Trophoblast cell (in vitro differentiated cells and primary cell): ENCODE measurements at regions not wholly inside any gene's neighbourhood (a gene's known extent, or its start where the extent isn't known, plus 50 kb on each side); places are given as distances from the start of the nearest gene placed in this dataset.

Experiments
- DNase-seq, 2 donors: peaks; one replicate each; pipeline ENCODE4 v3.0.0-alpha.2; 2016
- H2AFZ ChIP-seq: 2 replicates; pipeline ENCODE4 v1.6.1; 2013; ENCODE audit warnings: low read length, moderate library complexity, mild to moderate bottlenecking; ENCODE audit not compliant: insufficient read depth, poor library complexity
- H2AK5ac ChIP-seq: 2 replicates; pipeline ENCODE4 v1.6.1; 2013; ENCODE audit warnings: mild to moderate bottlenecking, low read length
- H2BK120ac ChIP-seq: 2 replicates; pipeline ENCODE4 v1.6.1; 2013; ENCODE audit warnings: low read length, mild to moderate bottlenecking, moderate library complexity; ENCODE audit not compliant: insufficient read depth, poor library complexity
- H2BK12ac ChIP-seq: 2 replicates; pipeline ENCODE4 v1.6.1; 2013; ENCODE audit warnings: mild to moderate bottlenecking, low read length, moderate library complexity
- H2BK5ac ChIP-seq: 2 replicates; pipeline ENCODE4 v1.6.1; 2013; ENCODE audit warnings: low read length, low read depth, moderate library complexity, mild to moderate bottlenecking; ENCODE audit not compliant: poor library complexity
- H3K14ac ChIP-seq: 2 replicates; pipeline ENCODE4 v1.6.1; 2013; ENCODE audit warnings: mild to moderate bottlenecking, low read length
- H3K18ac ChIP-seq: 2 replicates; pipeline ENCODE4 v1.6.1; 2013; ENCODE audit warnings: mild to moderate bottlenecking, low read length
- H3K23ac ChIP-seq: 2 replicates; pipeline ENCODE4 v1.6.1; 2013; ENCODE audit warnings: low read length
- H3K27ac ChIP-seq: 2 replicates; pipeline ENCODE4 v1.5.1; 2013; ENCODE audit warnings: low read depth, mild to moderate bottlenecking, inconsistent platforms, low read length, moderate library complexity
- H3K27me3 ChIP-seq: 2 replicates; pipeline ENCODE4 v1.6.1; 2013; ENCODE audit warnings: inconsistent platforms, mild to moderate bottlenecking, low read length, moderate library complexity; ENCODE audit not compliant: insufficient read depth
- H3K36me3 ChIP-seq, 2 experiments: 1 replicate in 1 of 2; 2 replicates in 1 of 2; pipeline ENCODE4 v1.6.1; 2013; ENCODE audit warnings: low read length in 2 of 2, mild to moderate bottlenecking in 2 of 2, moderate library complexity in 1 of 2; ENCODE audit not compliant: insufficient read depth in 2 of 2, control insufficient read depth in 1 of 2
- H3K4ac ChIP-seq: 2 replicates; pipeline ENCODE4 v1.6.1; 2013; ENCODE audit warnings: low read depth, mild to moderate bottlenecking, low read length, moderate library complexity
- H3K4me1 ChIP-seq, 2 experiments: 1 replicate in 1 of 2; 2 replicates in 1 of 2; pipeline ENCODE4 v1.6.1; 2013; ENCODE audit warnings: low read length in 2 of 2, mild to moderate bottlenecking in 2 of 2, moderate library complexity in 1 of 2; ENCODE audit not compliant: insufficient read depth in 2 of 2, control insufficient read depth in 1 of 2
- H3K4me2 ChIP-seq: 2 replicates; pipeline ENCODE4 v1.6.1; 2013; ENCODE audit warnings: inconsistent platforms, mild to moderate bottlenecking, low read length, moderate library complexity
- H3K4me3 ChIP-seq: 2 replicates; pipeline ENCODE4 v1.5.1; 2013; ENCODE audit warnings: mild to moderate bottlenecking, low read depth, low read length, inconsistent platforms
- H3K79me1 ChIP-seq: one replicate; pipeline ENCODE4 v1.6.1; 2013; ENCODE audit warnings: low read length
- H3K79me2 ChIP-seq: 2 replicates; pipeline ENCODE4 v1.6.1; 2013; ENCODE audit warnings: low read length, mild to moderate bottlenecking; ENCODE audit not compliant: control insufficient read depth, insufficient read depth, poor library complexity
- H3K9ac ChIP-seq: 2 replicates; pipeline ENCODE4 v1.6.1; 2013; ENCODE audit warnings: mild to moderate bottlenecking, low read length
- H3K9me3 ChIP-seq: 2 replicates; pipeline ENCODE4 v1.6.1; 2013; ENCODE audit warnings: low read depth, mild to moderate bottlenecking, control low read depth, inconsistent platforms, low read length; ENCODE audit not compliant: insufficient read depth
- H4K12ac ChIP-seq: 2 replicates; pipeline ENCODE4 v1.6.1; 2013; ENCODE audit warnings: low read depth, mild to moderate bottlenecking, low read length, moderate library complexity
- H4K8ac ChIP-seq: 2 replicates; pipeline ENCODE4 v1.6.1; 2013; ENCODE audit warnings: low read depth, mild to moderate bottlenecking, low read length, moderate library complexity
- H4K91ac ChIP-seq: one replicate; pipeline ENCODE4 v1.6.1; 2013; ENCODE audit warnings: low read depth, mild to moderate bottlenecking, low read length, moderate library complexity
- WGBS: extraction: QIAGEN DNeasy Blood & Tissue Kit; methylation state at CpG from one replicate; pipeline ENCODE4 v1.1.7; 2013; ENCODE audit warnings: missing lambda C conversion rate; ENCODE audit not compliant: insufficient read length, insufficient coverage; ENCODE audit errors: extremely low coverage; 5-methylcytosine and 5-hydroxymethylcytosine counted together

- no peak overlapping the region for H3K27ac ChIP-seq
- no peak overlapping the region for H4K12ac ChIP-seq
- no peak overlapping the region for H3K23ac ChIP-seq
- H2AK5ac ChIP-seq, result no peak overlapping the region
- H3K14ac ChIP-seq, result no peak overlapping the region
- H2BK120ac ChIP-seq, result no peak overlapping the region
- H3K27me3 ChIP-seq, result no peaks in the 10 kb centered on the region
- no peaks in the 10 kb centered on the region for H3K9me3 ChIP-seq
- H3K4me1 ChIP-seq, result peaks cover 0 to 4% of the 10 kb centered on the region in 2 experiments
- no peak overlapping the region for H4K8ac ChIP-seq
- no peak overlapping the region for H3K4me3 ChIP-seq
- no peaks in the 10 kb centered on the region for H3K79me2 ChIP-seq
- no peak overlapping the region for H3K18ac ChIP-seq
- no CpG with 5 or more reads among the region's 6 CpGs for WGBS
- H3K9ac ChIP-seq, result no peak overlapping the region
- H3K4ac ChIP-seq, result no peak overlapping the region
- no peak for DNase-seq
- H2BK12ac ChIP-seq, result no peak overlapping the region
- no peaks in the 10 kb centered on the region for H3K79me1 ChIP-seq
- H3K36me3 ChIP-seq, result no peaks in the 10 kb centered on the region
- no peak overlapping the region for H4K91ac ChIP-seq
- no peak overlapping the region for H3K4me2 ChIP-seq
- no peak overlapping the region for H2AFZ ChIP-seq
- H2BK5ac ChIP-seq, result no peak overlapping the region
Measured at GRCh38 chr17:33652731-33653398, 359.8 kb upstream of the ASIC2 start.

- no peak overlapping the region for H3K4me3 ChIP-seq
- H3K9me3 ChIP-seq, result no peaks in the 10 kb centered on the region
- no peaks in the 10 kb centered on the region for H3K36me3 ChIP-seq
- H3K4me1 ChIP-seq, result peaks cover 0 to 4% of the 10 kb centered on the region in 2 experiments
- H2BK12ac ChIP-seq, result no peak overlapping the region
- H4K91ac ChIP-seq, result no peak overlapping the region
- no peaks in the 10 kb centered on the region for H3K79me1 ChIP-seq
- H3K4me2 ChIP-seq, result no peak overlapping the region
- H3K18ac ChIP-seq, result no peak overlapping the region
- no peak overlapping the region for H2BK120ac ChIP-seq
- DNase-seq, result no peak
- H3K27me3 ChIP-seq, result no peaks in the 10 kb centered on the region
- no peak overlapping the region for H3K14ac ChIP-seq
- no peak overlapping the region for H4K12ac ChIP-seq
- H3K79me2 ChIP-seq, result no peaks in the 10 kb centered on the region
- no peak overlapping the region for H4K8ac ChIP-seq
- H2AFZ ChIP-seq, result no peak overlapping the region
- no peak overlapping the region for H3K9ac ChIP-seq
- no peak overlapping the region for H3K27ac ChIP-seq
- H2BK5ac ChIP-seq, result no peak overlapping the region
- H3K4ac ChIP-seq, result no peak overlapping the region
- H3K23ac ChIP-seq, result no peak overlapping the region
- H2AK5ac ChIP-seq, result no peak overlapping the region
Measured at GRCh38 chr17:33653399-33653788, 360.3 kb upstream of the ASIC2 start.

- no peaks in the 10 kb centered on the region for H3K36me3 ChIP-seq
- H2BK120ac ChIP-seq, result no peak overlapping the region
- no peak for DNase-seq
- H2BK5ac ChIP-seq, result no peak overlapping the region
- no peak overlapping the region for H4K91ac ChIP-seq
- no peak overlapping the region for H4K8ac ChIP-seq
- H3K27me3 ChIP-seq, result no peaks in the 10 kb centered on the region
- no peaks in the 10 kb centered on the region for H3K9me3 ChIP-seq
- no peak overlapping the region for H3K18ac ChIP-seq
- no CpG with 5 or more reads among the region's 4 CpGs for WGBS
- H3K79me1 ChIP-seq, result no peaks in the 10 kb centered on the region
- H3K9ac ChIP-seq, result no peak overlapping the region
- no peak overlapping the region for H3K14ac ChIP-seq
- H3K4me2 ChIP-seq, result no peak overlapping the region
- no peak overlapping the region for H2AK5ac ChIP-seq
- H3K27ac ChIP-seq, result no peak overlapping the region
- no peak overlapping the region for H3K4ac ChIP-seq
- H2AFZ ChIP-seq, result no peak overlapping the region
- no peak overlapping the region for H2BK12ac ChIP-seq
- no peak overlapping the region for H4K12ac ChIP-seq
- no peaks in the 10 kb centered on the region for H3K79me2 ChIP-seq
- no peak overlapping the region for H3K23ac ChIP-seq
- peaks cover 0 to 4% of the 10 kb centered on the region in 2 experiments for H3K4me1 ChIP-seq
- no peak overlapping the region for H3K4me3 ChIP-seq
Measured at GRCh38 chr17:33657181-33657580, 364.1 kb upstream of the ASIC2 start.

- Histone ChIP-seq H3K27me3 (no peaks in the 10 kb centered on the region), H2BK12ac (no peak overlapping the region), H3K4me2 (no peak overlapping the region), H3K9ac (no peak overlapping the region), H3K4me3 (no peak overlapping the region), H3K23ac (no peak overlapping the region), H2BK5ac (no peak overlapping the region), H3K79me1 (no peaks in the 10 kb centered on the region), H4K12ac (no peak overlapping the region), H3K79me2 (no peaks in the 10 kb centered on the region), H3K4ac (no peak overlapping the region), H3K36me3 (no peaks in the 10 kb centered on the region), H3K4me1 (peaks cover 0 to 4% of the 10 kb centered on the region in 2 experiments), H3K14ac (no peak overlapping the region), H2AK5ac (no peak overlapping the region), H3K18ac (no peak overlapping the region), H4K91ac (no peak overlapping the region), H2AFZ (no peak overlapping the region), H3K27ac (no peak overlapping the region), H3K9me3 (no peaks in the 10 kb centered on the region), H2BK120ac (no peak overlapping the region), H4K8ac (no peak overlapping the region)
- DNase-seq, result no peak
- no CpG with 5 or more reads among the region's 3 CpGs for WGBS
Measured at GRCh38 chr17:33661975-33662374, 368.9 kb upstream of the ASIC2 start.
